HuH-7 (cell line): ENCODE measurements at regions not wholly inside any gene's neighbourhood (a gene's known extent, or its start where the extent isn't known, plus 50 kb on each side); places are given as distances from the start of the nearest gene placed in this dataset.
"Not testable (repeated sequence)": the region's sequence is repeated elsewhere in the genome, so short reads cannot be mapped to it uniquely, and the experiment has no call there.

Source experiments
- DNase-seq: peaks from one replicate; pipeline ENCODE4 v3.0.0; 2011; ENCODE audit warnings: low spot score

- no peak for DNase-seq
Observed at GRCh38 chr11:15845261-15845660, 511.1 kb downstream of the SOX6 start.

- no peak for DNase-seq
Observed at GRCh38 chr11:15848631-15849168, 507.6 kb downstream of the SOX6 start.

- peak; percentile 12 for DNase-seq
Observed at GRCh38 chr11:15849257-15849656, 507.1 kb downstream of the SOX6 start.

DNA sequence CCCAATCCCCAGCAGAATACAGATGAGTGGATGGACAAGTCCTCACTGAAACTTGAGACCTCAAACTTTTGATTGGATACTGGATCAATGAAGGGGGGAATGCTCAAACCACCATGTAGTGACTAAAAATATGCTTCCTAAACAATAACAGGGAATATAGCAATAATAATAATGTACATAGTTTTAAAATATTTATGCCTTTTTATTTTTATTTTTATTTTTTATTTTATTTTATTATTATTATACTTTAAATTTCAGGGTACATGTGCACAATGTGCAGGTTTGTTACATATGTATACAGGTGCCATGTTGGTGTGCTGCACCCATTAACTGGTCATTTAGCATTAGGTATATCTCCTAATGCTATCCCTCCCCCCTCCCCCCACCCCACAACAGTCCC, 506.0 kb downstream of the SOX6 start:
- DNase-seq: not testable (repeated sequence)

GRCh38 chr11:15851051-15851498, 505.3 kb downstream of the SOX6 start:
- DNase-seq: no peak

DNA sequence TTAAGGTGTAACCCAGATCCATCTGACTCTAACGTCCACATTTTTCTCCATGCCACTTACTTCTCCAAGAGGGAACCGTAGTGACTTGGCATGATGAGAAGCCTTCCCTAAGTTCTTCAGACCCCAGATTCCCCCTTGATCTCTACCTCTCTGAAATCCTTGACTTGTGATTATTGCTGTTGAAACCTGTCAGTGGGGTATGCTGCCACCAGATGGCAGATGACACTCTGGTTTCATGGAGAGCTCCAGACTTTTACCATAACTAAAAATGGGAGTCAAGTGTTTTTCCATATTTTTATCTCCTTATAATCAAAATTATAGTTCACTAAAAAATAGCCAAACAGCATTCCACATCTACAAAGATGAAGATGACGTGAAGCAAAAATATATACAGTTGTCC, 504.2 kb downstream of the SOX6 start:
- DNase-seq: peak; percentile 19

DNA sequence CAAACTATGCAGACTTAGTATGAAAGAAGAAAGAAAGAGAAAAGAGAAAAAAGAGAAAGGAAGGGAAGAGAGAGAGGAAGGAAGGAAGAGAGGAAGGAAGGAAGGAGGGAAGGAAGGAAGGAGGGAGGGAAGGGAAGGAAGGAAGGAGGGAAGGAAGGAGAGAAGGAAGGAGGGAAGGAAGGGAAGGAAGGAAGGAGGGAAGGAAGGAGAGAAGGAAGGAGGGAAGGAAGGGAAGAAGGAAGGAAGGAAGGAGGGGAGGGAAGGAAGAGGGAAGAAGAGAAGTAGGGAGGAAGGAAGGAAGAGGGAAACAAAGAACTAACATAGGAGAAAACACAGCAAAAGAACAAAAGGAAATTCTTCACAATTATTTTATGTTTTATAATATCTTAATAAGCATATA, 502.1 kb downstream of the SOX6 start:
- no peak for DNase-seq

- DNase-seq: no peak
Observed at GRCh38 chr11:15858881-15859280, 497.5 kb downstream of the SOX6 start.

DNA sequence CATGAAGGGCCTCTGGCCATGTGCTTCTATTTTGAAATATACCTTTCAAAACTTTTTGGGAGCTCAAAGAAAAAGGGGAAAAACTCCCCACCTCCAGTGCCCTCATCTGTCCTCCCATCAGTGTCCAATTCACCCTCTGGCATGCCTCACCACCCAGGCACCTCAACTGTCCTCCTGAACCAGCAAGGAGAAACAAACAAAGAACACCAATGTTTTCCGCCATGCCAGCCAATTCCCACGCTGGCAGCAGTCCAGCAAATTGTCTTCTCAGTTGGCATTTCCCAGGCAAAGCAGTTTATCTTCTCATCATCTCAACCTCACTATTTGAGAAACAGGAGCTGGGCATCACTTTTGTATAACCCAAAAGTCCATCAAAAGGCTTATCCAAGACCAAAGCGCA, 496.9 kb downstream of the SOX6 start:
- no peak for DNase-seq

- no peak for DNase-seq
Observed at GRCh38 chr11:15861256-15861655, 495.1 kb downstream of the SOX6 start.

DNA sequence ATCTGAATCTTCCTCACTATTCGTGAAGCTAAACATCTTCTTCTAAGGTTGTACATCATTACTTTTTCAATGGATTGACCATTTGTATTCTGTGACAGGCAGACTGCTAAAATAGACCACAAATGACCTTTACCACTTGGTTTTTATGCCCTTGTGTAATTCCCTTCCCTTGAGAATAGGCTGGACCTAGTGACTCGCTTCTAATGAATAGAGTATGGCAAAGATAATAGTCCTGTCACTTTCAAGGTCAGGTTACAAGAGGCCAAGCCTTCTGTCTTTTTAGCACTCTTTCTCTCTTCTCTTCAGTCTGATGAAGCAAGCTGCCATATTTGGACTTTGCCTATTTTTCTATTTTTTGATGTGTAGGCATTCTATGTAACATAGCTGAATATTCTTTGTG, 492.9 kb downstream of the SOX6 start:
- DNase-seq: no peak

- no peak for DNase-seq
Observed at GRCh38 chr11:15864026-15864805, 492.1 kb downstream of the SOX6 start.

DNA sequence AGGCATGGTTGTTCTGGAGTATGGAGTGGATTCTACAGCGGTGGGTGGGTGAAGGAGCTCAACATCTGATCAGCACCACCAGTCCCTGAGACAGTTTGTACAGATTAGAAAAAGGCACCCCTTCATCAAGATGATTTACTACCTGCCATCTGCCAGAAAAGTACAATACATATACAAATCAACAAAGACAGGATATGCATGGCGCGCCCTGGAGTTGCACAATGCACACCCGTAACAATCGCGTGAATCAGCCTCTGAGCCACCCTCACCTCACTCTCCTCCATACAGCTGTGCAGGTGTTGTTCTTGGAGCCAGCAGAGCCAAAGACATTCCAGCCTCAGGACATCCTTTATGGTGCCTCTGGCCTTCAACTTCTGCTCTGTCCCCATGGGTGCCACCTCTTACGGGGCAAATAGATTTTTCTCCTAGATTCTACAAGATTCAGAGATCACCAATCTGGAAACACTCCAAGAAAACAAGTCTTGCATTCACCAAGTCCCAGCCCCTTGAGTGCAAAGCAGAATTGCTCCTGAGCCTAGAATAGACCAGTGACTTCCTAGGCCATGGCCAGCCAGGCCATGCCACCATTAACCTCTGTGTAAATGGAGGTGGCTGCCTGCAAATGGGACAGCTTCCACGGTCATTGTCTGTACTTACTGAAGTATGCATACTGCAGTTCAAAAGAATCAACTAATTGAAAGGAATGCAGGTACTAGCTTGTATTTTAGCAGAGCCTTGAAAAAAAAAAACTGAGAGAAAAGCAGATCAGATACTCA, 490.9 kb downstream of the SOX6 start:
- no peak for DNase-seq

DNA sequence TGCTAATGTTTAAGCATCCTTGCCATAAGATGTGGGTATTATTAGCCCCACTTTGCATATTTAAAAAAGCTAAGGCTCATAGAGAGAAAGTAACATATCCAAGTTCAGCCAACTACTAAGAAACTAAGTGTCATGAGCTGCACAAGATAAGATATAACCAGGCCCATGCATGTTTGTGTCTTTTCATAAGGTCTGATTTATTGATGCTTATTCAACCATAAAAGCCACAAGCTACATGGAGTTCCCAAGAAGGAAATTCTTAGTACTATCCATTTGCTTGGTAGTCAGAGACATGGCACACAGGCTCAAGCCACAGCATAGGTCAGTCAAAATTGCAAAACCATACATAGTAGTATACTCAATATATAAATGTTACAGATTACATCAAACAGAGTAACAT, 488.5 kb downstream of the SOX6 start:
- no peak for DNase-seq

- DNase-seq: no peak
Observed at GRCh38 chr11:15870911-15871310, 485.4 kb downstream of the SOX6 start.

DNA sequence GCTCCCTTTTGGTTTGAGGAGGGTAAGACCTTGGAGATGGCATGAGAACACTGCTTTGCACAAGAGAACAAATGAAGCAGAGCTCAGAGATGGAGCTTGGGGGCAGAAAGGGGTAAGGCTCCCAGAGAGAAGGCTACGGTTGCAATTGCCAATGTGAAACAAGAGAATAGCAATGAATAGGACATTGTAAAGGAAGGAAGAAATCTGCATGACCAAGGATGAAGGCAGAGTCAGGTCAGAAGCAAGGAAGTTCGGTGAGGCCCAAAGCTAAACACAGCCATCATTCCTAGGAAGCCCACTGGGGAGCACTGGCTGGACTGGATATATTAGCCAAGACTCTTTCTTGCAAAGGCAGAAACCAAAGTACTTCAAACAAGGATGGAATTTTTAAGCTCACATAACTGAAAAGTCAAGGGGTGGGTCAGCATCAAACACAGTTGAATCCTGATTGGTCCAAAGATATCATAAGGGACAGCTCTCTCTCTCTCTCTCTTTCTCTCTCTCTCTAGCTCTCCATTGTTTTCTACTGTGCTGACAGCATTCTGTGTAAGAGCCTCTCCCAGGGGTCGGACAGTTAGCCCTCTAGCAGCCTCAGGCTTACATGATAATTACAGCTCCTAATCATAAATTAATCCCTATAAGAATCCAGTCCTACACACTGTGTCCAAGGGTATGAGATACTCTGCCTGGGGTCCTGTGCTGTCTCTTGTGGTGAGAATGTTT, 484.3 kb downstream of the SOX6 start:
- no peak for DNase-seq

GRCh38 chr11:15873501-15873900, 482.8 kb downstream of the SOX6 start:
- DNase-seq: no peak

DNA sequence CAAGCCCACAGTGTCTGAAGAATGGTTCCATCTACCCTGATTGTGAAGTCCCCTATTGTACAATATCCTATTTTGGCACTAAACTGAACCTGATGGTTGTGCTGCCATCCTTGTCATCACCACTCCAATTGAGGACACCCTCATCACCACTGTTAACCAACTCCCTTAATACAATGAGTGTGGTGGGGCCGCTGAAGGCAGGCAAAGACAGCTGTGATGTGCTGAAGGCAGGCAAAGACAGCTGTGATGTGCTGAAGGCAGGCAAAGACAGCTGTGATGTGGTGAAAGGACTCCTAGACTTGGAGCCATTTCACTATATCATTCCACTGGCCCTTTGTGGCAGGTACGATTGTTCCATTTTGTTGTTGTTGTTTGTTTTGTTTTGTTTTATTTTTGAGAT, 481.6 kb downstream of the SOX6 start:
- DNase-seq: no peak

DNA sequence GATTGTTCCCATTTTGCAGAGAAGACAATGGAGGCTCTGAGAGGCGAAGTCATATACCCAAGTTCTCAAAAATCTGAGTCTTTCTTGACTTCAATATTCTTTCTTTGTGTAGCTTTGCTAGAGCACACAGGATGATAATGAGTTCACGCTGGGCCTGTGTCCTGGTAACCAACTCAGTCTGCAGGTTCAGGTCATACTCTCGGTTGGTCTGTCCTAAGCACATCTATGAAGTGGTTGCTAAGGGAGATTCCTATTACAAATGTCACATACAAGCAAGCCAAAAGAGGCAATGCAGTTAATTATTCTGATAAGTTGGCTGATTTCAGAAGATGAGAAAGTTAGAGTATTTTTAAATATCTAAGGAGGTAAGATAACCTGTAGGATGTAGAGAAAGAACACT, 481.0 kb downstream of the SOX6 start:
- no peak for DNase-seq

DNA sequence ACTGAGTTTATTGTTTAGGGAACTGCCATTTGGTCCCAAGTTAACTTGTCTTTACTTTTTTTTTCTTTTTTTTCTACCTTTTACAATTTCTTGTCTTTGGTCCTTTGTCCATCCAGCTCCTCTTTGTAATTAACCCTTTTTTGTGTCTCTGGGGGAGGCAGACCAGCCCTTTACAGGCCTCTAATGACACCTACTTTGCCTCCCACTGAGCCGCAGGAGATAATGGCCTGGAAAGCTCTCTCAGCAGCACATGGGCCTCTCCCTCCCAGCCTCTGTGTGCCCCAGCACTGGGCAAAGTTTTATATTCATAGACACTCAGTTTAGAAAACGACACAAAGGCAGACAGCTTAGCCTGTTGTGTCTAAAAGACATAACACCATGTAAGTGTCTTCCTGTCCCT, 480.4 kb downstream of the SOX6 start:
- no peak for DNase-seq

GRCh38 chr11:15878756-15879155, 477.6 kb downstream of the SOX6 start:
- DNase-seq: no peak

DNA sequence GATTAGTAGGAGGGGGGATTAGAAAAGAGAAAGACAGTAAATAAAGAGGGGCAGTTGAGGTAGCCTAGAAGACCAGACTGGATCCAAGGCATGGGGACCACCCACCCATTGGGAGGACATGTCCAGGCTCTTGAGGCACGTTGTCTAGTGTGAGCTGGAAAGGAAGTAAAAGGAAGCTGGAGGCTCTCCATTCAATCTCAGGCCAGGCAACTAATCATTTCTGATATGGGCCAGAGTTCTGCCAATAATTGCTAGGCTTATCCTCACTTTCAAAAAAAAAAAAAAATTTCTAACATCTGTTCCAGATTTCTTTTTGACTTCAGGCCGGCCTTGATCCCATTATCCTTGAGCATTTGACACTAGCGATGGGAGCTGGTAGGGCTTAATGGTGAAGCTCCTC, 476.1 kb downstream of the SOX6 start:
- no peak for DNase-seq
